Naive thymus-derived CD4-positive, alpha-beta T cell (primary cell): ENCODE measurements at regions not wholly inside any gene's neighbourhood (a gene's known extent, or its start where the extent isn't known, plus 50 kb on each side); places are given as distances from the start of the nearest gene placed in this dataset.

Experiments
- ATAC-seq: fragments of 150-1000 bp; cut with Tn5 transposase; 2 replicates; pipeline ENCODE4 v1.10.0; 2021; ENCODE audit warnings: mild to moderate bottlenecking, moderate library complexity
- CTCF ChIA-PET: fragments of 350-600 bp; sonication (Branson Sonifier 250); formaldehyde crosslinking; loops from one replicate; lab custom pipeline; 2021; ENCODE audit warnings: antibody characterized with exemption; lab: Charles Lee
- POLR2A ChIA-PET: fragments of 350-600 bp; sonication (Branson Sonifier 250); formaldehyde crosslinking; loops from one replicate; lab custom pipeline; 2021; ENCODE audit warnings: antibody characterized with exemption, inconsistent platforms; lab: Charles Lee
- DNase-seq, 9 donors: peaks; one replicate each; pipeline versions ENCODE4 v3.0.0 to v3.0.0-alpha.2; 2020 to 2022; ENCODE audit warnings: mixed read lengths in 1 of 9
- H3K27ac ChIP-seq: one replicate; pipeline ENCODE4 v1.7.0; 2013; ENCODE audit warnings: mild to moderate bottlenecking, low read depth, low read length, moderate library complexity
- H3K27me3 ChIP-seq, 2 donors: one replicate each; pipeline ENCODE4 v1.7.0; 2013; ENCODE audit warnings: low read length in 2 of 2, mild to moderate bottlenecking in 2 of 2, moderate library complexity in 2 of 2; ENCODE audit not compliant: control insufficient read depth in 2 of 2, insufficient read depth in 2 of 2
- H3K36me3 ChIP-seq, 3 experiments: 1 replicate in 2 of 3; 2 replicates in 1 of 3; pipeline ENCODE4 v1.7.0; 2013; ENCODE audit warnings: low read length in 3 of 3, mild to moderate bottlenecking in 3 of 3, moderate library complexity in 1 of 3; ENCODE audit not compliant: insufficient read depth in 3 of 3, control insufficient read depth in 2 of 3
- H3K4me1 ChIP-seq, 2 donors: one replicate each; pipeline ENCODE4 v1.7.0; 2013; ENCODE audit warnings: low read length in 2 of 2, mild to moderate bottlenecking in 2 of 2, moderate library complexity in 1 of 2; ENCODE audit not compliant: control insufficient read depth in 2 of 2, insufficient read depth in 2 of 2
- H3K4me3 ChIP-seq: 2 replicates; pipeline ENCODE4 v1.7.0; 2013; ENCODE audit warnings: mild to moderate bottlenecking, low read length
- H3K9me3 ChIP-seq, 3 experiments: 1 replicate in 2 of 3; 2 replicates in 1 of 3; pipeline ENCODE4 v1.7.0; 2013; ENCODE audit warnings: low read length in 3 of 3; ENCODE audit not compliant: control insufficient read depth in 2 of 3
- H3K27ac Mint-ChIP-seq, 9 donors: one replicate each; pipeline ENCODE4 v1.8.0; 2020 to 2022; ENCODE audit warnings: mixed read lengths in 9 of 9, mild to moderate bottlenecking in 8 of 9, moderate library complexity in 5 of 9, inconsistent platforms in 2 of 9
- H3K27me3 Mint-ChIP-seq, 5 donors: one replicate each; pipeline ENCODE4 v1.8.0; 2021 to 2022; ENCODE audit warnings: mixed read lengths in 5 of 5, mild to moderate bottlenecking in 1 of 5
- H3K36me3 Mint-ChIP-seq, 5 donors: one replicate each; pipeline ENCODE4 v1.8.0; 2020 to 2022; ENCODE audit warnings: mixed read lengths in 5 of 5, mild to moderate bottlenecking in 3 of 5, inconsistent platforms in 1 of 5
- H3K4me1 Mint-ChIP-seq, 7 donors: one replicate each; pipeline ENCODE4 v1.8.0; 2020 to 2022; ENCODE audit warnings: mixed read lengths in 7 of 7, mild to moderate bottlenecking in 3 of 7, inconsistent platforms in 1 of 7
- H3K4me3 Mint-ChIP-seq, 10 donors: one replicate each; pipeline ENCODE4 v1.8.0; 2020 to 2022; ENCODE audit warnings: mild to moderate bottlenecking in 10 of 10, mixed read lengths in 10 of 10, moderate library complexity in 6 of 10, inconsistent platforms in 2 of 10
- H3K9me3 Mint-ChIP-seq, 11 donors: one replicate each; pipeline ENCODE4 v1.8.0; 2020 to 2022; ENCODE audit warnings: mixed read lengths in 11 of 11, mild to moderate bottlenecking in 4 of 11, inconsistent platforms in 1 of 11, moderate library complexity in 1 of 11
- intact Hi-C, 2 donors: fragments of 100-400 bp; cut with micrococcal nuclease; formaldehyde crosslinking; loops; one replicate each; pipeline ENCODE4 v1.15.1; 2023

GRCh38 chr16:51849715-51850114 lies 697.2 kb downstream of the TOX3 start:
- Mint-ChIP-seq H3K27me3 (no peaks in the 10 kb centered on the region), H3K27ac (no peak overlapping the region), H3K36me3 (no peaks in the 10 kb centered on the region), H3K4me1 (no peaks in the 10 kb centered on the region), H3K9me3 (peaks cover 0 to 15% (median 8%) of the 10 kb centered on the region in 11 donors), H3K4me3 (no peak overlapping the region)
- ATAC-seq, result no peak
- Histone ChIP-seq H3K9me3 (no peaks in the 10 kb centered on the region), H3K36me3 (no peaks in the 10 kb centered on the region), H3K4me3 (no peak overlapping the region), H3K27me3 (no peaks in the 10 kb centered on the region), H3K27ac (no peak overlapping the region), H3K4me1 (no peaks in the 10 kb centered on the region)
- ChIA-PET CTCF (no interaction called here), POLR2A (no interaction called here)
- no peak for DNase-seq
- intact Hi-C loops, result no loop called here

- no peaks in the 10 kb centered on the region for H3K4me1 Mint-ChIP-seq
- H3K36me3 Mint-ChIP-seq, result no peaks in the 10 kb centered on the region
- ATAC-seq (no peak), DNase-seq (no peak)
- Histone ChIP-seq H3K27ac (no peak overlapping the region), H3K9me3 (no peaks in the 10 kb centered on the region), H3K4me1 (no peaks in the 10 kb centered on the region), H3K36me3 (no peaks in the 10 kb centered on the region), H3K27me3 (no peaks in the 10 kb centered on the region), H3K4me3 (no peak overlapping the region)
- peaks cover 0 to 15% (median 3%) of the 10 kb centered on the region in 11 donors for H3K9me3 Mint-ChIP-seq
- ChIA-PET CTCF (no interaction called here), POLR2A (no interaction called here)
- intact Hi-C loops, result no loop called here
- no peak overlapping the region for H3K4me3 Mint-ChIP-seq
- H3K27ac Mint-ChIP-seq, result no peak overlapping the region
- H3K27me3 Mint-ChIP-seq, result no peaks in the 10 kb centered on the region
Observed at GRCh38 chr16:51845586-51846305, 694.7 kb upstream of the SALL1 start.

DNA sequence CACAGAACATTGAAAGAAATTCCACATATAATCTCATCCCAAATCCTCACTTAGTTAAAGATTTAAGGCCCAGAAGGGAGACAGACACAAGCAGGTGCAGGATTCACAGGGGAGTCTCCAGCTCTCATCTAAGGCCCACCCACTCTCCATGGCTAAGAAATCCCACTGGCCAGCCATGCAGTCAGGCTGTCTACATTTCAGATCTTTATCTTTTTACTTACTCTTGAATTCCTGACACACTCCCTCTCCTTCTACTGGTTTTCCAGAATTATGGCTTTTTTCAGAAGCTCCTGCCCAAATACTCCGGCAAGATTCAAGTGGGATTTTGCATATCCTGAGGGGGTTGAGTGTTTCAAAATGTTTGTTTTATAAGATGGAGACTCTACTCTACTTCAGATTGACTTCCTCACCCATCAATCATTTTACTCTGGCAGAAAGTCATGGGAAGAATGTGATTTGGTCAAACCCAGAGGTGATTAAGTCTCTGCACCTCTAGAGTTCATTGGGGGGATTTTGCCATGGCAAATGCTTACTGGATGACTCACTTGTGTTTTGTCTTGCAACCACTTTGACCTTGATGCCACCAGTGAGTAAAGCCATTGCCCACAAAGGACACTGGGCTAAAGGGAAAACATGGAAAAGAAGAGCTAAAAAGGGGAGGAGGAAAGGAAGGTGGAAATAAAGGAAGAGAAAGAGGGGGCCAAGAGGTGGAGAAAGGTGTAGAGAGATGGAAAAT lies 688.8 kb upstream of the SALL1 start:
- H3K4me3 ChIP-seq, result no peak overlapping the region
- H3K36me3 ChIP-seq, result no peaks in the 10 kb centered on the region
- Mint-ChIP-seq H3K36me3 (peaks cover 0 to 9% (median 0%) of the 10 kb centered on the region in 5 donors), H3K4me1 (no peaks in the 10 kb centered on the region), H3K27me3 (no peaks in the 10 kb centered on the region), H3K9me3 (peaks cover 0 to 14% (median 3%) of the 10 kb centered on the region in 11 donors), H3K27ac (no peak overlapping the region), H3K4me3 (no peak overlapping the region)
- POLR2A ChIA-PET, result no interaction called here
- ATAC-seq (no peak), DNase-seq (no peak)
- CTCF ChIA-PET, result no interaction called here
- H3K27ac ChIP-seq, result no peak overlapping the region
- H3K9me3 ChIP-seq, result no peaks in the 10 kb centered on the region
- no peaks in the 10 kb centered on the region for H3K4me1 ChIP-seq
- intact Hi-C loops, result no loop called here
- H3K27me3 ChIP-seq, result no peaks in the 10 kb centered on the region

GRCh38 chr16:51834794-51835193 lies 683.7 kb upstream of the SALL1 start:
- H3K4me1 ChIP-seq, result no peaks in the 10 kb centered on the region
- ATAC-seq (no peak), DNase-seq (no peak)
- H3K9me3 Mint-ChIP-seq, result peaks cover 0 to 18% (median 2%) of the 10 kb centered on the region in 11 donors
- H3K9me3 ChIP-seq, result no peaks in the 10 kb centered on the region
- intact Hi-C loops, result no loop called here
- peaks cover 0 to 4% (median 0%) of the 10 kb centered on the region in 5 donors for H3K36me3 Mint-ChIP-seq
- no peaks in the 10 kb centered on the region for H3K27me3 ChIP-seq
- ChIA-PET POLR2A (no interaction called here), CTCF (no interaction called here)
- H3K4me3 ChIP-seq, result no peak overlapping the region
- H3K27ac Mint-ChIP-seq, result no peak overlapping the region
- H3K4me3 Mint-ChIP-seq, result no peak overlapping the region
- no peaks in the 10 kb centered on the region for H3K4me1 Mint-ChIP-seq
- H3K27ac ChIP-seq, result no peak overlapping the region
- H3K27me3 Mint-ChIP-seq, result peaks cover 0 to 4% (median 0%) of the 10 kb centered on the region in 5 donors
- no peaks in the 10 kb centered on the region for H3K36me3 ChIP-seq

- no peaks in the 10 kb centered on the region for H3K4me1 Mint-ChIP-seq
- peaks cover 0 to 4% (median 0%) of the 10 kb centered on the region in 5 donors for H3K27me3 Mint-ChIP-seq
- Histone ChIP-seq H3K27me3 (no peaks in the 10 kb centered on the region), H3K27ac (no peak overlapping the region), H3K4me1 (no peaks in the 10 kb centered on the region), H3K36me3 (no peaks in the 10 kb centered on the region), H3K4me3 (no peak overlapping the region), H3K9me3 (no peaks in the 10 kb centered on the region)
- POLR2A ChIA-PET, result no interaction called here
- intact Hi-C loops, result no loop called here
- H3K27ac Mint-ChIP-seq, result no peak overlapping the region
- H3K9me3 Mint-ChIP-seq, result peaks cover 0 to 24% (median 3%) of the 10 kb centered on the region in 11 donors
- CTCF ChIA-PET, result interaction anchor here (0.6 kb wide), 1 partner anchor 54 kb away, joined by 3 read pairs; no protein-coding TSS in a partner anchor
- peaks cover 0 to 4% (median 0%) of the 10 kb centered on the region in 5 donors for H3K36me3 Mint-ChIP-seq
- no peak overlapping the region for H3K4me3 Mint-ChIP-seq
- ATAC-seq (no peak), DNase-seq (no peak)
Observed at GRCh38 chr16:51834133-51834532, 683.1 kb upstream of the SALL1 start.

GRCh38 chr16:51831595-51832367 lies 680.7 kb upstream of the SALL1 start:
- Histone ChIP-seq H3K4me3 (no peak overlapping the region), H3K27ac (no peak overlapping the region), H3K9me3 (no peaks in the 10 kb centered on the region), H3K27me3 (no peaks in the 10 kb centered on the region), H3K4me1 (no peaks in the 10 kb centered on the region), H3K36me3 (no peaks in the 10 kb centered on the region)
- Mint-ChIP-seq H3K4me3 (no peak overlapping the region), H3K4me1 (no peaks in the 10 kb centered on the region), H3K9me3 (peaks cover 0 to 23% (median 4%) of the 10 kb centered on the region in 11 donors), H3K36me3 (peaks cover 0 to 4% (median 0%) of the 10 kb centered on the region in 5 donors), H3K27ac (no peak overlapping the region), H3K27me3 (peaks cover 0 to 4% (median 0%) of the 10 kb centered on the region in 5 donors)
- DNase-seq (no peak), ATAC-seq (no peak)
- ChIA-PET CTCF (no interaction called here), POLR2A (no interaction called here)
- intact Hi-C loops, result no loop called here
